ENCODE measurements at regions not wholly inside any gene's neighbourhood (a gene's known extent, or its start where the extent isn't known, plus 50 kb on each side); places are given as distances from the start of the nearest gene placed in this dataset.

- TF ChIP-seq SNAI2 (CRISPR knock-in tag; IDR thresholded peaks at IDR 0.05), result no peak
- TF ChIP-seq ZC3H10 (CRISPR knock-in tag; IDR thresholded peaks at IDR 0.05), result no peak
- no peak for TF ChIP-seq CREB5 (CRISPR knock-in tag; IDR thresholded peaks at IDR 0.05; ENCODE audit: low read depth)
- TF ChIP-seq PPARA (CRISPR knock-in tag; IDR thresholded peaks at IDR 0.05; ENCODE audit: borderline replicate concordance), result no peak
- no peak for TF ChIP-seq CSDC2 (CRISPR knock-in tag; IDR thresholded peaks at IDR 0.05)
- TF ChIP-seq CSRNP3 (CRISPR knock-in tag; IDR thresholded peaks at IDR 0.05), result no peak
- TF ChIP-seq ZFP30 (CRISPR knock-in tag; IDR thresholded peaks at IDR 0.05), result no peak
- no peak for TF ChIP-seq GLIS3 (CRISPR knock-in tag; IDR thresholded peaks at IDR 0.05)
- TF ChIP-seq ZNF8 (CRISPR knock-in tag; IDR thresholded peaks at IDR 0.05), result no peak
- no peak for TF ChIP-seq TCF4 (CRISPR knock-in tag; IDR thresholded peaks at IDR 0.05; ENCODE audit: borderline replicate concordance)
- no peak for TF ChIP-seq ESRRG (CRISPR knock-in tag; IDR thresholded peaks at IDR 0.05)
- no peak for TF ChIP-seq TSHZ2 (CRISPR knock-in tag; IDR thresholded peaks at IDR 0.05)
- TF ChIP-seq RARB (CRISPR knock-in tag; IDR thresholded peaks at IDR 0.05), result no peak
- TF ChIP-seq POU6F1 (CRISPR knock-in tag; IDR thresholded peaks at IDR 0.05; ENCODE audit: borderline replicate concordance, low read depth), result no peak
- no peak for ATAC-seq
Measured at GRCh38 chr3:70822669-70823068, 510.2 kb upstream of the MDFIC2 start.

- no peak for ATAC-seq
- TF ChIP-seq TOX (CRISPR knock-in tag; IDR thresholded peaks at IDR 0.05; ENCODE audit: borderline replicate concordance) (no peak), GLIS3 (CRISPR knock-in tag; IDR thresholded peaks at IDR 0.05) (no peak), RARB (CRISPR knock-in tag; IDR thresholded peaks at IDR 0.05) (no peak), ZFP30 (CRISPR knock-in tag; IDR thresholded peaks at IDR 0.05) (no peak), OSR1 (CRISPR knock-in tag; IDR thresholded peaks at IDR 0.05) (no peak), CSRNP3 (CRISPR knock-in tag; IDR thresholded peaks at IDR 0.05) (no peak), ZC3H10 (CRISPR knock-in tag; IDR thresholded peaks at IDR 0.05) (no peak), ESRRG (CRISPR knock-in tag; IDR thresholded peaks at IDR 0.05) (no peak), TCF4 (CRISPR knock-in tag; IDR thresholded peaks at IDR 0.05; ENCODE audit: borderline replicate concordance) (no peak)
Measured at GRCh38 chr3:70821602-70822001, 509.2 kb upstream of the MDFIC2 start.

- no peak for ATAC-seq
- TF ChIP-seq GLIS3 (CRISPR knock-in tag; IDR thresholded peaks at IDR 0.05), result no peak
- no peak for TF ChIP-seq ZFP3 (CRISPR knock-in tag; IDR thresholded peaks at IDR 0.05)
- TF ChIP-seq ZNF565 (CRISPR knock-in tag; conservative IDR thresholded peaks at IDR 0.05; ENCODE audit: low read depth), result no peak
- TF ChIP-seq CSRNP3 (CRISPR knock-in tag; IDR thresholded peaks at IDR 0.05), result no peak
- TF ChIP-seq ESRRG (CRISPR knock-in tag; IDR thresholded peaks at IDR 0.05), result no peak
- no peak for TF ChIP-seq ZNF8 (CRISPR knock-in tag; IDR thresholded peaks at IDR 0.05)
- no peak for TF ChIP-seq BACH2 (CRISPR knock-in tag; IDR thresholded peaks at IDR 0.05; ENCODE audit: borderline replicate concordance)
- no peak for TF ChIP-seq PATZ1 (CRISPR knock-in tag; IDR thresholded peaks at IDR 0.05; ENCODE audit: borderline replicate concordance)
- TF ChIP-seq OSR1 (CRISPR knock-in tag; IDR thresholded peaks at IDR 0.05), result no peak
- TF ChIP-seq TCF4 (CRISPR knock-in tag; IDR thresholded peaks at IDR 0.05; ENCODE audit: borderline replicate concordance), result no peak
- no peak for TF ChIP-seq TOX (CRISPR knock-in tag; IDR thresholded peaks at IDR 0.05; ENCODE audit: borderline replicate concordance)
- TF ChIP-seq RARB (CRISPR knock-in tag; IDR thresholded peaks at IDR 0.05), result no peak
- TF ChIP-seq SNAI2 (CRISPR knock-in tag; IDR thresholded peaks at IDR 0.05), result no peak
- no peak for TF ChIP-seq ZC3H10 (CRISPR knock-in tag; IDR thresholded peaks at IDR 0.05)
- no peak for TF ChIP-seq ISL1 (CRISPR knock-in tag; IDR thresholded peaks at IDR 0.05)
- TF ChIP-seq ZFP30 (CRISPR knock-in tag; IDR thresholded peaks at IDR 0.05), result no peak
- TF ChIP-seq ARNTL (CRISPR knock-in tag; IDR thresholded peaks at IDR 0.05; ENCODE audit: borderline replicate concordance, low read depth), result no peak
- no peak for TF ChIP-seq POU6F1 (CRISPR knock-in tag; IDR thresholded peaks at IDR 0.05; ENCODE audit: borderline replicate concordance, low read depth)
- TF ChIP-seq CSDC2 (CRISPR knock-in tag; IDR thresholded peaks at IDR 0.05), result no peak
Measured at GRCh38 chr3:70820397-70820796, 508.0 kb upstream of the MDFIC2 start.
